Uterus (tissue), 3 donors: ENCODE measurements at regions not wholly inside any gene's neighbourhood (a gene's known extent, or its start where the extent isn't known, plus 50 kb on each side); places are given as distances from the start of the nearest gene placed in this dataset.

ENCODE experiments used
- DNase-seq, 2 donors: peaks; one replicate each; pipeline ENCODE4 v3.0.0-alpha.2; 2019 to 2020
- H3K27ac ChIP-seq, 2 donors: fragments of 200-600 bp; sonication (generic); 1 replicate in 1 of 2; 2 replicates in 1 of 2; pipeline ENCODE4 v1.5.1; 2016 to 2018
- H3K27me3 ChIP-seq, 2 donors: fragments of 200-600 bp; sonication (generic); one replicate each; pipeline ENCODE4 v1.5.1; 2018 to 2019; ENCODE audit warnings: control low read depth in 1 of 2
- H3K36me3 ChIP-seq, 2 donors: fragments of 200-600 bp; sonication (generic); one replicate each; pipeline ENCODE4 v1.5.1; 2019; ENCODE audit warnings: control low read depth in 1 of 2
- H3K4me1 ChIP-seq, 2 donors: fragments of 200-600 bp; sonication (generic); one replicate each; pipeline ENCODE4 v1.5.1; 2018 to 2019; ENCODE audit warnings: control low read depth in 1 of 2
- H3K4me3 ChIP-seq, 2 donors: fragments of 200-600 bp; sonication (generic); 1 replicate in 1 of 2; 2 replicates in 1 of 2; pipeline ENCODE4 v1.5.1; 2018 to 2019; ENCODE audit warnings: mild to moderate bottlenecking in 1 of 2
- H3K9me3 ChIP-seq, 2 donors: fragments of 200-600 bp; sonication (generic); one replicate each; pipeline ENCODE4 v1.5.1; 2019; ENCODE audit warnings: control low read depth in 1 of 2
- CTCF ChIP-seq, 4 experiments: fragments of 200-600 bp in 2 of 4; fragments of 450-650 bp in 2 of 4; sonication (generic) in 2 of 4; IDR thresholded peaks; one replicate each; pipeline ENCODE4 v1.5.1; 2016 to 2019; ENCODE audit warnings: antibody characterized with exemption in 4 of 4, mild to moderate bottlenecking in 2 of 4, moderate library complexity in 1 of 4
- POLR2A ChIP-seq, 2 donors: fragments of 450-650 bp; IDR thresholded peaks; one replicate each; pipeline ENCODE4 v1.6.1; 2016; ENCODE audit warnings: antibody characterized with exemption in 2 of 2, mild to moderate bottlenecking in 1 of 2, moderate library complexity in 1 of 2
- intact Hi-C: fragments of 100-400 bp; cut with DNase I; formaldehyde crosslinking; loops from one replicate; pipeline ENCODE4 v1.15.1; 2023; ENCODE audit warnings: low total_unique reads
- donor health status: DM: yes; HTN: yes; CAD: no.

- no peak overlapping the region for H3K4me3 ChIP-seq
- no peaks in the 10 kb centered on the region for H3K9me3 ChIP-seq
- intact Hi-C loops, result no loop called here
- no peak for DNase-seq
- no peaks in the 10 kb centered on the region for H3K4me1 ChIP-seq
- TF ChIP-seq POLR2A (IDR thresholded peaks at IDR 0.05), result no peak
- no peak for TF ChIP-seq CTCF (IDR thresholded peaks at IDR 0.05)
- no peaks in the 10 kb centered on the region for H3K36me3 ChIP-seq
- H3K27me3 ChIP-seq, result no peaks in the 10 kb centered on the region
- H3K27ac ChIP-seq, result no peak overlapping the region
Measured at GRCh38 chr18:42310956-42311355, 355.9 kb downstream of the PIK3C3 start.

GRCh38 chr18:42326752-42327151 lies 371.7 kb downstream of the PIK3C3 start:
- Histone ChIP-seq H3K27ac (no peak overlapping the region), H3K27me3 (no peaks in the 10 kb centered on the region), H3K9me3 (no peaks in the 10 kb centered on the region), H3K4me1 (no peaks in the 10 kb centered on the region), H3K4me3 (no peak overlapping the region), H3K36me3 (no peaks in the 10 kb centered on the region)
- DNase-seq, result no peak
- intact Hi-C loops, result no loop called here
- TF ChIP-seq POLR2A (IDR thresholded peaks at IDR 0.05) (no peak), CTCF (IDR thresholded peaks at IDR 0.05) (no peak)

GRCh38 chr18:42328931-42329330 lies 373.9 kb downstream of the PIK3C3 start:
- Histone ChIP-seq H3K9me3 (no peaks in the 10 kb centered on the region), H3K4me3 (no peak overlapping the region), H3K27ac (no peak overlapping the region), H3K36me3 (no peaks in the 10 kb centered on the region), H3K4me1 (no peaks in the 10 kb centered on the region), H3K27me3 (no peaks in the 10 kb centered on the region)
- TF ChIP-seq POLR2A (IDR thresholded peaks at IDR 0.05), result no peak
- TF ChIP-seq CTCF (IDR thresholded peaks at IDR 0.05), result no peak
- intact Hi-C loops, result no loop called here
- DNase-seq, result no peak

- H3K9me3 ChIP-seq, result no peaks in the 10 kb centered on the region
- no peak overlapping the region for H3K4me3 ChIP-seq
- H3K27ac ChIP-seq, result no peak overlapping the region
- intact Hi-C loops, result no loop called here
- no peaks in the 10 kb centered on the region for H3K4me1 ChIP-seq
- no peaks in the 10 kb centered on the region for H3K36me3 ChIP-seq
- H3K27me3 ChIP-seq, result no peaks in the 10 kb centered on the region
- no peak for DNase-seq
- TF ChIP-seq POLR2A (IDR thresholded peaks at IDR 0.05) (no peak), CTCF (IDR thresholded peaks at IDR 0.05) (no peak)
Measured at GRCh38 chr18:42330296-42330695, 375.3 kb downstream of the PIK3C3 start.

GRCh38 chr18:42333558-42333957 lies 378.5 kb downstream of the PIK3C3 start:
- H3K4me1 ChIP-seq, result no peaks in the 10 kb centered on the region
- DNase-seq, result no peak
- no peak overlapping the region for H3K4me3 ChIP-seq
- H3K27ac ChIP-seq, result no peak overlapping the region
- no peaks in the 10 kb centered on the region for H3K36me3 ChIP-seq
- H3K27me3 ChIP-seq, result no peaks in the 10 kb centered on the region
- intact Hi-C loops, result no loop called here
- TF ChIP-seq CTCF (IDR thresholded peaks at IDR 0.05) (no peak), POLR2A (IDR thresholded peaks at IDR 0.05) (no peak)
- H3K9me3 ChIP-seq, result no peaks in the 10 kb centered on the region
